IMR-90 (cell line): ENCODE measurements at regions not wholly inside any gene's neighbourhood (a gene's known extent, or its start where the extent isn't known, plus 50 kb on each side); places are given as distances from the start of the nearest gene placed in this dataset.

Experiments used
- ATAC-seq: fragments of 200-7000 bp; cut with Tn5 transposase; 2 replicates; pipeline ENCODE4 v1.9.1; 2020; ENCODE audit warnings: low read depth, mild to moderate bottlenecking, moderate library complexity
- BruUV-seq: library from RNA; stranded (reverse); fragments of 400-500 nt; replicated peaks from 2 replicates; lab custom pipeline; 2021; lab: Mats Ljungman, UMichigan
- CTCF ChIA-PET: fragments of 300-600 bp; formaldehyde crosslinking; extraction: SDS; loops from one replicate; lab custom pipeline; 2021; ENCODE audit warnings: antibody characterized with exemption; lab: Yijun Ruan, JAX
- POLR2A ChIA-PET: fragments of 300-600 bp; sonication (Branson Sonifier 250); formaldehyde crosslinking; loops from one replicate; lab custom pipeline; 2022; ENCODE audit warnings: antibody characterized with exemption; ENCODE audit not compliant: unreplicated experiment; lab: Charles Lee
- DNase-seq: peaks from one replicate; pipeline ENCODE4 v3.0.0; 2013
- H2AFZ ChIP-seq: replicated peaks from 2 replicates; pipeline ENCODE3; 2013; ENCODE audit warnings: low read length, mild to moderate bottlenecking; ENCODE audit not compliant: poor library complexity
- H2AK5ac ChIP-seq: 2 replicates; pipeline ENCODE4 v1.6.1; 2013; ENCODE audit warnings: low read depth, low read length, inconsistent platforms
- H2AK9ac ChIP-seq: replicated peaks from 2 replicates; pipeline ENCODE3; 2013; ENCODE audit warnings: mild to moderate bottlenecking, low read depth, low read length, moderate library complexity; ENCODE audit not compliant: poor library complexity
- H2BK120ac ChIP-seq: 2 replicates; pipeline ENCODE4 v1.6.1; 2013; ENCODE audit warnings: low read depth, low read length, inconsistent platforms
- H2BK15ac ChIP-seq: 3 replicates; pipeline ENCODE4 v1.6.1; 2013; ENCODE audit warnings: low read depth, low read length, inconsistent platforms
- H2BK20ac ChIP-seq: 2 replicates; pipeline ENCODE4 v1.6.1; 2013; ENCODE audit warnings: low read depth, mild to moderate bottlenecking, inconsistent platforms, low read length, moderate library complexity
- H2BK5ac ChIP-seq: 2 replicates; pipeline ENCODE4 v1.6.1; 2013; ENCODE audit warnings: mild to moderate bottlenecking, low read depth, low read length, inconsistent platforms; ENCODE audit not compliant: poor library complexity, severe bottlenecking
- H3K14ac ChIP-seq: replicated peaks from 2 replicates; pipeline ENCODE4 v1.6.1; 2013; ENCODE audit warnings: low read depth, low read length, inconsistent platforms
- H3K18ac ChIP-seq: 2 replicates; pipeline ENCODE4 v1.6.1; 2013; ENCODE audit warnings: low read depth, low read length, control low read depth
- H3K23ac ChIP-seq: 2 replicates; pipeline ENCODE4 v1.6.1; 2013; ENCODE audit warnings: low read depth, low read length, inconsistent platforms
- H3K27ac ChIP-seq: 2 replicates; pipeline ENCODE4 v1.5.1; 2013; ENCODE audit warnings: mild to moderate bottlenecking, control low read depth, low read length; ENCODE audit not compliant: insufficient read depth
- H3K27me3 ChIP-seq: 2 replicates; pipeline ENCODE4 v1.6.1; 2013; ENCODE audit warnings: low read length; ENCODE audit not compliant: control insufficient read depth, insufficient read depth
- H3K36me3 ChIP-seq: 2 replicates; pipeline ENCODE4 v1.6.1; 2013; ENCODE audit warnings: low read length, mixed read lengths; ENCODE audit not compliant: control insufficient read depth, insufficient read depth
- H3K4ac ChIP-seq: 2 replicates; pipeline ENCODE4 v1.6.1; 2013; ENCODE audit warnings: low read depth, low read length, inconsistent platforms
- H3K4me1 ChIP-seq: 2 replicates; pipeline ENCODE4 v1.6.1; 2013; ENCODE audit warnings: low read length, mixed read lengths; ENCODE audit not compliant: control insufficient read depth, insufficient read depth
- H3K4me2 ChIP-seq: 2 replicates; pipeline ENCODE4 v1.6.1; 2013; ENCODE audit warnings: low read depth, mild to moderate bottlenecking, control low read depth, low read length, moderate library complexity
- H3K4me3 ChIP-seq: 2 replicates; pipeline ENCODE4 v1.5.1; 2013; ENCODE audit warnings: low read depth, mild to moderate bottlenecking, control low read depth, low read length, moderate library complexity; ENCODE audit not compliant: insufficient read depth
- H3K56ac ChIP-seq: 2 replicates; pipeline ENCODE4 v1.6.1; 2013; ENCODE audit warnings: low read length, inconsistent platforms; ENCODE audit not compliant: insufficient read depth; ENCODE audit errors: extremely low read depth
- H3K79me1 ChIP-seq, 2 experiments: 2 replicates each; pipeline ENCODE4 v1.6.1; 2013; ENCODE audit warnings: low read length in 2 of 2, inconsistent platforms in 1 of 2, low read depth in 1 of 2
- H3K9ac ChIP-seq: 2 replicates; pipeline ENCODE4 v1.6.1; 2013; ENCODE audit warnings: low read depth, low read length, control low read depth
- H3K9me1 ChIP-seq: 2 replicates; pipeline ENCODE4 v1.6.1; 2013; ENCODE audit warnings: low read length, inconsistent platforms; ENCODE audit not compliant: insufficient read depth
- H3K9me3 ChIP-seq: 2 replicates; pipeline ENCODE4 v1.6.1; 2013; ENCODE audit warnings: low read length; ENCODE audit not compliant: control insufficient read depth, insufficient read depth
- H4K20me1 ChIP-seq: 2 replicates; pipeline ENCODE4 v1.6.1; 2013; ENCODE audit warnings: low read length, inconsistent platforms; ENCODE audit not compliant: insufficient read depth
- H4K5ac ChIP-seq: 2 replicates; pipeline ENCODE4 v1.6.1; 2013; ENCODE audit warnings: mild to moderate bottlenecking, low read depth, low read length, control low read depth
- H4K8ac ChIP-seq, 2 experiments: 2 replicates each; pipeline ENCODE4 v1.6.1; 2013; ENCODE audit warnings: low read depth in 2 of 2, low read length in 2 of 2, control low read depth in 1 of 2, inconsistent platforms in 1 of 2
- H4K91ac ChIP-seq: 2 replicates; pipeline ENCODE4 v1.6.1; 2013; ENCODE audit warnings: low read depth, low read length, inconsistent platforms; ENCODE audit not compliant: insufficient read depth
- BHLHE40 ChIP-seq: fragments of 150-350 bp; IDR thresholded peaks from 2 replicates; pipeline ENCODE4 v1.6.1; 2016; ENCODE audit warnings: mild to moderate bottlenecking, low read depth, low read length
- CEBPB ChIP-seq: IDR thresholded peaks from 2 replicates; pipeline ENCODE4 v1.6.1; 2012; ENCODE audit warnings: low read depth, low read length, improper control_type of control experiment
- CHD1 ChIP-seq: IDR thresholded peaks from 2 replicates; pipeline ENCODE4 v1.6.1; 2012; ENCODE audit warnings: low read depth, low read length, improper control_type of control experiment
- CTCF ChIP-seq: conservative IDR thresholded peaks from 2 replicates; pipeline ENCODE4 v1.5.1; 2012; ENCODE audit warnings: mild to moderate bottlenecking, low read depth, low read length, improper control_type of control experiment
- ELK1 ChIP-seq: fragments of 150-350 bp; IDR thresholded peaks from 2 replicates; pipeline ENCODE4 v1.6.1; 2016; ENCODE audit warnings: low read depth, mild to moderate bottlenecking, low read length, moderate library complexity, borderline replicate concordance
- FOS ChIP-seq: fragments of 150-350 bp; IDR thresholded peaks from 2 replicates; pipeline ENCODE4 v1.6.1; 2016; ENCODE audit warnings: low read depth, low read length
- MAFK ChIP-seq: IDR thresholded peaks from 2 replicates; pipeline ENCODE4 v1.6.1; 2012; ENCODE audit warnings: low read depth, low read length, improper control_type of control experiment
- MAZ ChIP-seq: IDR thresholded peaks from 2 replicates; pipeline ENCODE4 v1.6.1; 2012; ENCODE audit warnings: low read depth, mild to moderate bottlenecking, low read length, improper control_type of control experiment, moderate library complexity, borderline replicate concordance
- MXI1 ChIP-seq: IDR thresholded peaks from 2 replicates; pipeline ENCODE4 v1.6.1; 2012; ENCODE audit warnings: low read depth, mild to moderate bottlenecking, low read length, moderate library complexity, borderline replicate concordance
- NFE2L2 ChIP-seq: fragments of 150-350 bp; IDR thresholded peaks from 2 replicates; pipeline ENCODE4 v1.6.1; 2016; ENCODE audit warnings: low read depth, mild to moderate bottlenecking, low read length
- POLR2A ChIP-seq: IDR thresholded peaks from 2 replicates; pipeline ENCODE4 v1.6.1; 2012; ENCODE audit warnings: mild to moderate bottlenecking, low read depth, low read length
- RAD21 ChIP-seq: IDR thresholded peaks from 2 replicates; pipeline ENCODE4 v1.6.1; 2012; ENCODE audit warnings: low read length, improper control_type of control experiment
- RCOR1 ChIP-seq: IDR thresholded peaks from 2 replicates; pipeline ENCODE4 v1.6.1; 2012; ENCODE audit warnings: mild to moderate bottlenecking, low read length, improper control_type of control experiment; ENCODE audit not compliant: insufficient replicate concordance
- RFX5 ChIP-seq: IDR thresholded peaks from 2 replicates; pipeline ENCODE4 v1.8.0; 2012; ENCODE audit warnings: low read depth, mild to moderate bottlenecking, low read length, moderate library complexity
- SMC3 ChIP-seq: fragments of 150-350 bp; IDR thresholded peaks from 2 replicates; pipeline ENCODE4 v1.6.1; 2016; ENCODE audit warnings: low read depth, mild to moderate bottlenecking, antibody characterized with exemption, low read length, moderate library complexity
- USF2 ChIP-seq: fragments of 150-350 bp; IDR thresholded peaks from 2 replicates; pipeline ENCODE4 v1.6.1; 2017; ENCODE audit warnings: mild to moderate bottlenecking, antibody characterized with exemption, low read length, low read depth
- WGBS, 2 experiments: methylation state at CpG; one replicate each; pipeline versions ENCODE4 v1.1.5 to v1.1.7; 2013; ENCODE audit warnings: missing lambda C conversion rate in 2 of 2; ENCODE audit not compliant: insufficient read length in 1 of 2; ENCODE audit errors: extremely low coverage in 2 of 2; 5-methylcytosine and 5-hydroxymethylcytosine counted together
- dilution Hi-C: fragments of 300-500 bp; cut with HindIII; formaldehyde crosslinking; loops from one replicate; pipeline ENCODE4 v1.14.3; 2018; ENCODE audit warnings: low sequenced_read_pairs; ENCODE audit not compliant: unreplicated experiment
- in situ Hi-C: fragments of 300-500 bp; cut with MboI; formaldehyde crosslinking; loops from 3 replicates; pipeline ENCODE4 v1.14.3; 2019; ENCODE audit warnings: low sequenced_read_pairs, inconsistent platforms, mixed read lengths
- intact Hi-C: fragments of 100-400 bp; cut with micrococcal nuclease; formaldehyde crosslinking; loops from 2 replicates; pipeline ENCODE4 v1.10.0; 2022

GRCh38 chr18:65468881-65469280, 281.9 kb upstream of the CDH7 start:
- no peak overlapping the region for H3K14ac ChIP-seq
- H2BK15ac ChIP-seq = no peak overlapping the region
- H3K4me2 ChIP-seq = no peak overlapping the region
- H2AK5ac ChIP-seq = no peak overlapping the region
- H3K9ac ChIP-seq = no peak overlapping the region
- peaks cover 2% of the 10 kb centered on the region; the same call in 1 of the 2 replicates for H3K9me3 ChIP-seq
- ATAC-seq = no peak
- no peak for DNase-seq
- H2BK20ac ChIP-seq = no peak overlapping the region
- no peak overlapping the region for H3K18ac ChIP-seq
- no peak overlapping the region for H3K4ac ChIP-seq
- no peak overlapping the region for H4K5ac ChIP-seq
- H3K56ac ChIP-seq = no peak overlapping the region
- no peaks in the 10 kb centered on the region for H3K36me3 ChIP-seq
- H3K79me1 ChIP-seq = no peaks in the 10 kb centered on the region
- H3K27me3 ChIP-seq = no peaks in the 10 kb centered on the region
- H4K91ac ChIP-seq = no peak overlapping the region
- H4K8ac ChIP-seq = no peak overlapping the region
- WGBS, 2 experiments = no CpG with 5 or more reads among the region's 3 CpGs
- no peak overlapping the region for H3K27ac ChIP-seq
- H3K9me1 ChIP-seq = no peaks in the 10 kb centered on the region
- POLR2A ChIA-PET = no interaction called here
- dilution Hi-C loops = no loop called here
- in situ Hi-C loops = no loop called here
- no TSS peak for BruUV-seq
- no peak overlapping the region for H2BK5ac ChIP-seq
- CTCF ChIA-PET = interaction anchor here (0.8 kb wide), 1 partner anchor 15 kb away, joined by 3 read pairs; no protein-coding TSS in a partner anchor
- no peak overlapping the region for H3K4me3 ChIP-seq
- no peak overlapping the region for H2AK9ac ChIP-seq
- no peak overlapping the region for H2BK120ac ChIP-seq
- no peaks in the 10 kb centered on the region for H4K20me1 ChIP-seq
- TF ChIP-seq USF2 (no peak), RCOR1 (no peak), CTCF (no peak), ELK1 (no peak), MAZ (no peak), MAFK (no peak), RFX5 (no peak), RAD21 (no peak), CEBPB (no peak), CHD1 (no peak), FOS (no peak), MXI1 (no peak), BHLHE40 (no peak), NFE2L2 (no peak), SMC3 (no peak), POLR2A (no peak)
- H2AFZ ChIP-seq = no peak overlapping the region
- no peaks in the 10 kb centered on the region for H3K4me1 ChIP-seq
- no peak overlapping the region for H3K23ac ChIP-seq
- intact Hi-C loops = no loop called here
